ENCODE measurements at regions not wholly inside any gene's neighbourhood (a gene's known extent, or its start where the extent isn't known, plus 50 kb on each side); places are given as distances from the start of the nearest gene placed in this dataset.

- DNase-seq (no peak), ATAC-seq (ENCODE audit: low read depth) (no peak)
- Histone ChIP-seq H4K5ac (ENCODE audit: low read depth, low read length) (no peak overlapping the region), H3K4ac (ENCODE audit: low read depth, low read length) (no peak overlapping the region), H2AK5ac (ENCODE audit: low read depth, low read length) (no peak overlapping the region), H2AFZ (replicated peaks; ENCODE audit: low read length, poor library complexity) (no peak overlapping the region), H4K8ac (ENCODE audit: low read depth in 2 of 2, low read length in 2 of 2) (no peak overlapping the region), H4K20me1 (ENCODE audit: insufficient read depth, low read length) (no peaks in the 10 kb centered on the region), H3K4me1 (ENCODE audit: control insufficient read depth, insufficient read depth, low read length) (no peaks in the 10 kb centered on the region), H2BK15ac (ENCODE audit: low read depth, low read length) (no peak overlapping the region), H3K27me3 (ENCODE audit: control insufficient read depth, insufficient read depth, low read length) (no peaks in the 10 kb centered on the region), H2BK20ac (ENCODE audit: low read depth, low read length) (no peak overlapping the region), H3K4me3 (ENCODE audit: insufficient read depth, low read depth, low read length) (no peak overlapping the region), H2AK9ac (replicated peaks; ENCODE audit: low read depth, low read length, poor library complexity) (no peak overlapping the region), H3K4me2 (ENCODE audit: low read depth, low read length) (no peak overlapping the region), H2BK5ac (ENCODE audit: low read depth, low read length, poor library complexity, severe bottlenecking) (no peak overlapping the region), H3K9me1 (ENCODE audit: insufficient read depth, low read length) (no peaks in the 10 kb centered on the region), H3K18ac (ENCODE audit: low read depth, low read length) (no peak overlapping the region), H2BK120ac (ENCODE audit: low read depth, low read length) (no peak overlapping the region), H3K56ac (ENCODE audit: extremely low read depth, insufficient read depth, low read length) (no peak overlapping the region), H3K14ac (replicated peaks; ENCODE audit: low read depth, low read length) (no peak overlapping the region), H3K79me1 (ENCODE audit: low read depth in 1 of 2, low read length in 2 of 2) (no peaks in the 10 kb centered on the region), H3K9ac (ENCODE audit: low read depth, low read length) (no peak overlapping the region), H3K27ac (ENCODE audit: insufficient read depth, low read length) (no peak overlapping the region), H3K36me3 (ENCODE audit: control insufficient read depth, insufficient read depth, low read length) (no peaks in the 10 kb centered on the region), H3K23ac (ENCODE audit: low read depth, low read length) (no peak overlapping the region), H3K9me3 (ENCODE audit: control insufficient read depth, insufficient read depth, low read length) (no peaks in the 10 kb centered on the region), H4K91ac (ENCODE audit: insufficient read depth, low read depth, low read length) (no peak overlapping the region)
- intact Hi-C loops (cut with micrococcal nuclease): no loop called here
- POLR2A ChIA-PET (ENCODE audit: unreplicated experiment): no interaction called here
- dilution Hi-C loops (cut with HindIII; ENCODE audit: low sequenced_read_pairs, unreplicated experiment): no loop called here
- no CpG with 5 or more reads among the region's 3 CpGs for WGBS, 2 experiments (ENCODE audit: extremely low coverage in 2 of 2, insufficient read length in 1 of 2)
- in situ Hi-C loops (cut with MboI; ENCODE audit: low sequenced_read_pairs): no loop called here
- no peak for TF ChIP-seq RAD21 (IDR thresholded peaks at IDR 0.05; ENCODE audit: low read length)
- no peak for TF ChIP-seq CEBPB (IDR thresholded peaks at IDR 0.05; ENCODE audit: low read depth, low read length)
- TF ChIP-seq MAZ (IDR thresholded peaks at IDR 0.05; ENCODE audit: borderline replicate concordance, low read depth, low read length): no peak
- no peak for TF ChIP-seq MXI1 (IDR thresholded peaks at IDR 0.05; ENCODE audit: borderline replicate concordance, low read depth, low read length)
- no peak for TF ChIP-seq BHLHE40 (IDR thresholded peaks at IDR 0.05; ENCODE audit: low read depth, low read length)
- TF ChIP-seq RCOR1 (IDR thresholded peaks at IDR 0.05; ENCODE audit: insufficient replicate concordance, low read length): no peak
- TF ChIP-seq POLR2A (IDR thresholded peaks at IDR 0.05; ENCODE audit: low read depth, low read length): no peak
- TF ChIP-seq RFX5 (IDR thresholded peaks at IDR 0.05; ENCODE audit: low read depth, low read length): no peak
- no peak for TF ChIP-seq NFE2L2 (IDR thresholded peaks at IDR 0.05; ENCODE audit: low read depth, low read length)
- TF ChIP-seq SMC3 (IDR thresholded peaks at IDR 0.05; ENCODE audit: low read depth, low read length): no peak
- TF ChIP-seq ELK1 (IDR thresholded peaks at IDR 0.05; ENCODE audit: borderline replicate concordance, low read depth, low read length): no peak
- TF ChIP-seq MAFK (IDR thresholded peaks at IDR 0.05; ENCODE audit: low read depth, low read length): no peak
- no peak for TF ChIP-seq FOS (IDR thresholded peaks at IDR 0.05; ENCODE audit: low read depth, low read length)
- no peak for TF ChIP-seq CHD1 (IDR thresholded peaks at IDR 0.05; ENCODE audit: low read depth, low read length)
- TF ChIP-seq CTCF (conservative IDR thresholded peaks at IDR 0.05; ENCODE audit: low read depth, low read length): no peak
- no peak for TF ChIP-seq USF2 (IDR thresholded peaks at IDR 0.05; ENCODE audit: low read depth, low read length)
- CTCF ChIA-PET: no interaction called here
- BruUV-seq (replicated peaks): no TSS peak
These were observed 398.2 kb upstream of the FRG2C start for GRCh38 chr3:75265897-75266296.

Measured in IMR-90 (cell line).